H1 (cell line): ENCODE measurements at regions not wholly inside any gene's neighbourhood (a gene's known extent, or its start where the extent isn't known, plus 50 kb on each side); places are given as distances from the start of the nearest gene placed in this dataset.

Experiments used
- GTF2F1 ChIP-seq: IDR thresholded peaks from 2 replicates; pipeline ENCODE4 v1.6.1; 2012; ENCODE audit warnings: low read depth, low read length, improper control_type of control experiment, borderline replicate concordance
- RAD21 ChIP-seq, 2 experiments: IDR thresholded peaks in 1 of 2; conservative IDR thresholded peaks in 1 of 2; 2 replicates each; pipeline ENCODE4 v1.6.1; 2011; ENCODE audit warnings: low read depth in 2 of 2, low read length in 2 of 2, improper control_type of control experiment in 1 of 2, inconsistent platforms in 1 of 2, mild to moderate bottlenecking in 1 of 2, moderate library complexity in 1 of 2
- RFX5 ChIP-seq: IDR thresholded peaks from 2 replicates; pipeline ENCODE4 v1.6.1; 2011; ENCODE audit warnings: low read depth, low read length, improper control_type of control experiment, borderline replicate concordance
- SAP30 ChIP-seq: fragments of 300-600 bp; sonication (generic); IDR thresholded peaks from 2 replicates; pipeline ENCODE4 v1.7.1; 2012; ENCODE audit warnings: low read length, moderate library complexity, mild to moderate bottlenecking, inconsistent platforms; ENCODE audit not compliant: insufficient read depth, insufficient replicate concordance
- TF ChIP-seq, protein P1 (sequence below): IDR thresholded peaks from 2 replicates; pipeline ENCODE4 v1.6.1; 2011; ENCODE audit warnings: low read depth, mild to moderate bottlenecking, low read length; ENCODE audit not compliant: insufficient read depth

GRCh38 chr15:98546329-98546728 is 102.0 kb upstream of the IGF1R start (continued):
- TF ChIP-seq, protein P1, sequence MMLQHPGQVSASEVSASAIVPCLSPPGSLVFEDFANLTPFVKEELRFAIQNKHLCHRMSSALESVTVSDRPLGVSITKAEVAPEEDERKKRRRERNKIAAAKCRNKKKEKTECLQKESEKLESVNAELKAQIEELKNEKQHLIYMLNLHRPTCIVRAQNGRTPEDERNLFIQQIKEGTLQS = no peak
- TF ChIP-seq GTF2F1 = no peak
- TF ChIP-seq RAD21 (IDR thresholded peaks at IDR 0.05 in 1 of 2, conservative IDR thresholded peaks at IDR 0.05 in 1 of 2; ENCODE audit: low read depth in 2 of 2, low read length in 2 of 2) = no peak
- TF ChIP-seq RFX5 = no peak
- no peak for TF ChIP-seq SAP30
